Transverse colon (tissue), 4 donors: ENCODE measurements at regions not wholly inside any gene's neighbourhood (a gene's known extent, or its start where the extent isn't known, plus 50 kb on each side); places are given as distances from the start of the nearest gene placed in this dataset.

Experiments
- CTCF ChIP-seq, 5 experiments: fragments of 200-600 bp in 3 of 5; fragments of 450-650 bp in 2 of 5; sonication (generic) in 3 of 5; IDR thresholded peaks; 1 replicate in 2 of 5; 2 replicates in 3 of 5; pipeline ENCODE4 v1.5.1; 2016 to 2017; ENCODE audit warnings: antibody characterized with exemption in 5 of 5, inconsistent platforms in 3 of 5, mild to moderate bottlenecking in 2 of 5, moderate library complexity in 1 of 5
- EP300 ChIP-seq: sonication (generic); formaldehyde crosslinking; IDR thresholded peaks from one replicate; pipeline ENCODE4 v1.6.1; 2017; ENCODE audit warnings: antibody characterized with exemption, low read depth
- POLR2A ChIP-seq: fragments of 450-650 bp; IDR thresholded peaks from one replicate; pipeline ENCODE4 v1.6.1; 2016; ENCODE audit warnings: antibody characterized with exemption, mild to moderate bottlenecking, moderate library complexity
- POLR2AphosphoS5 ChIP-seq, 3 donors: sonication (generic); formaldehyde crosslinking; IDR thresholded peaks; one replicate each; pipeline ENCODE4 v1.6.1; 2016; ENCODE audit warnings: antibody characterized with exemption in 3 of 3

DNA sequence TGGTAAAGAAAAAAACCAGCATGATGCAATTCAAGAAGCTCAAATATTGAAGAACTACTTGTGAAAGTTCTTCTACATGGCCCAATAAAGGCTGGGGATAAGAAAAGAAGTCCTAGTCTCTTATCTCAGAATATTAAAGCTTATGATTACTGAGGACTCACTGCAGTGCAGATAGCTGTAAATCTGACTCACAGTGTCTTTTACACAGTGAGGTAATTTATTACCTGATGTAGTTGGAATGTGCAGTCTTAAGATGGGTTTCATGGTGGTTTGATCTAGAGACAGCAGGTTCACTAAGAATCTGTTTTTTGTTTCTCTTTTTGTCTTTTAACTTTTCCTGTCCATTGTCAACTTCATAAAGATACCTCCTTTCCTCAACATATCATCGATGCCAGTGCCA, 484.0 kb upstream of the MAP2 start:
- no peak for TF ChIP-seq CTCF (IDR thresholded peaks at IDR 0.05)
- TF ChIP-seq POLR2A: no peak
- no peak for TF ChIP-seq EP300
- no peak for TF ChIP-seq POLR2AphosphoS5 (IDR thresholded peaks at IDR 0.05)
